GM12891 (cell line): ENCODE measurements at regions not wholly inside any gene's neighbourhood (a gene's known extent, or its start where the extent isn't known, plus 50 kb on each side); places are given as distances from the start of the nearest gene placed in this dataset.

Experiments
- POLR2A ChIP-seq: IDR thresholded peaks from 2 replicates; pipeline ENCODE4 v1.6.1; 2011; ENCODE audit warnings: low read depth, low read length, control low read depth
- POLR2AphosphoS5 ChIP-seq: IDR thresholded peaks from 2 replicates; pipeline ENCODE4 v1.6.1; 2011; ENCODE audit warnings: low read depth, low read length, control low read depth
- SPI1 ChIP-seq: IDR thresholded peaks from 2 replicates; pipeline ENCODE4 v1.6.1; 2011; ENCODE audit warnings: low read depth, low read length, control low read depth
- TAF1 ChIP-seq: IDR thresholded peaks from 2 replicates; pipeline ENCODE4 v1.6.1; 2011; ENCODE audit warnings: low read depth, low read length, control low read depth

DNA sequence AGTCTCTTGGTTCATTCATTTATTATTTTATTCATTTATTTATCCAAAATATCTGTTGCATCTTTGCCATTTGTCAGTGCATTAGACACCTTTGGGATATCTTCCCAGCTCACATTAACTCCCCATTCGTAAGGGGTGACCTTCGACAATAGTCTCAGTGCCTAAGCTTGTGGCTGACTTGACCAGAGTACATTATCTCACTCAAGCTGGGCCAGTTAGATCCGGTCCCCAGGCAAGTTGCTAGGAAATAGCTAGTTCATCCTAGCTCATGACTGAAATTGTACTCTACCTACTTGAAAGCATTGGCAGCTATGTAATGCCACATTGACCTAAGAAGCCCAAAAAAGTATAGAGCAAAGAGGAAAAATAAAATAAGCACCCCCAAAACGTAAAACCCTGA is 165.3 kb downstream of the FBXO8 start:
- TF ChIP-seq POLR2A (no peak), TAF1 (no peak), POLR2AphosphoS5 (no peak), SPI1 (no peak)
